Body of pancreas (tissue), 4 donors: ENCODE measurements at regions not wholly inside any gene's neighbourhood (a gene's known extent, or its start where the extent isn't known, plus 50 kb on each side); places are given as distances from the start of the nearest gene placed in this dataset.

Experiments
- ATAC-seq: fragments of 150-250 bp; one replicate; pipeline ENCODE4 v1.9.1; 2016
- DNase-seq, 4 donors: peaks; one replicate each; pipeline ENCODE4 v3.0.0-alpha.2; 2019
- H3K27ac ChIP-seq, 4 donors: fragments of 200-600 bp; sonication (generic); 1 replicate in 3 of 4; 2 replicates in 1 of 4; pipeline versions ENCODE4 v1.5.1 to v1.6.1; 2016 to 2019; ENCODE audit warnings: mild to moderate bottlenecking in 1 of 4, mixed read lengths in 1 of 4, moderate library complexity in 1 of 4
- H3K27me3 ChIP-seq, 2 donors: fragments of 200-600 bp; sonication (generic); one replicate each; pipeline ENCODE4 v1.6.0; 2016; ENCODE audit warnings: mild to moderate bottlenecking in 1 of 2
- H3K36me3 ChIP-seq, 2 donors: fragments of 200-600 bp; sonication (generic); replicated peaks in 1 of 2; 2 replicates each; pipeline ENCODE4 v1.5.1; 2016; ENCODE audit warnings: low read depth in 2 of 2; ENCODE audit not compliant: insufficient read depth in 1 of 2
- H3K4me1 ChIP-seq: fragments of 200-600 bp; sonication (generic); one replicate; pipeline ENCODE4 v1.6.0; 2016
- H3K4me3 ChIP-seq, 2 donors: fragments of 200-600 bp; sonication (generic); 1 replicate in 1 of 2; 2 replicates in 1 of 2; pipeline ENCODE4 v1.5.1; 2016 to 2019
- H3K9me3 ChIP-seq, 3 donors: fragments of 200-600 bp; sonication (generic); 1 replicate in 2 of 3; 2 replicates in 1 of 3; pipeline ENCODE4 v1.5.1; 2016
- POLR2A ChIP-seq, 3 donors: fragments of 450-650 bp; IDR thresholded peaks; one replicate each; pipeline ENCODE4 v1.6.1; 2016; ENCODE audit warnings: antibody characterized with exemption in 3 of 3, mild to moderate bottlenecking in 2 of 3
- WGBS, 2 donors: methylation state at CpG; one replicate each; pipeline ENCODE4 v1.1.5; 2017; 5-methylcytosine and 5-hydroxymethylcytosine counted together
- intact Hi-C: fragments of 100-400 bp; cut with DNase I; formaldehyde crosslinking; loops from one replicate; pipeline ENCODE4 v1.15.1; 2023
- TF ChIP-seq, protein P1 (sequence below), 7 experiments: fragments of 450-650 bp in 4 of 7; fragments of 200-600 bp in 3 of 7; sonication (generic) in 3 of 7; IDR thresholded peaks; one replicate each; pipeline ENCODE4 v1.5.1; 2016 to 2019; ENCODE audit warnings: antibody characterized with exemption in 7 of 7

DNA sequence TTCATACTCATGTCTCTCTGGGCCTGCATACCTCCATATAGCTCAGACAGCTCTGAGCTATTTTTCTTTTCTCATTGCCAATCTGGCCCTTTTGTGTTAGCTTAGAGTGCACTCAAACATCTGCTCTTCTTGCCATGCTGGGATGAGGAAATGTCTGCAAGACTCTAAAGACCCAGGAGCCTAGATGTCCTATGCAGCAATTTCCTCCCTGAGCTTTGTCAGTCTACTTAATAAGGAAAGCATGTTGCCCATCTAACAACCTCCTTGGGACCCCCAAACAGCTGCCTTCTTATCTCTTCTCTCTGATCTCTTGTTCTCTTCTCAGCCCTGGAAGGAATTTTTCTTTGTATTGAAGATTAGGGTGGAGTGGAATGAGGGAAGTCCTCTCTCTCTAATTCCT is 69.2 kb downstream of the UCHL1 start:
- H3K9me3 ChIP-seq, result no peaks in the 10 kb centered on the region
- no peak overlapping the region for H3K4me3 ChIP-seq
- TF ChIP-seq POLR2A (IDR thresholded peaks at IDR 0.05), result no peak
- TF ChIP-seq, protein P1, sequence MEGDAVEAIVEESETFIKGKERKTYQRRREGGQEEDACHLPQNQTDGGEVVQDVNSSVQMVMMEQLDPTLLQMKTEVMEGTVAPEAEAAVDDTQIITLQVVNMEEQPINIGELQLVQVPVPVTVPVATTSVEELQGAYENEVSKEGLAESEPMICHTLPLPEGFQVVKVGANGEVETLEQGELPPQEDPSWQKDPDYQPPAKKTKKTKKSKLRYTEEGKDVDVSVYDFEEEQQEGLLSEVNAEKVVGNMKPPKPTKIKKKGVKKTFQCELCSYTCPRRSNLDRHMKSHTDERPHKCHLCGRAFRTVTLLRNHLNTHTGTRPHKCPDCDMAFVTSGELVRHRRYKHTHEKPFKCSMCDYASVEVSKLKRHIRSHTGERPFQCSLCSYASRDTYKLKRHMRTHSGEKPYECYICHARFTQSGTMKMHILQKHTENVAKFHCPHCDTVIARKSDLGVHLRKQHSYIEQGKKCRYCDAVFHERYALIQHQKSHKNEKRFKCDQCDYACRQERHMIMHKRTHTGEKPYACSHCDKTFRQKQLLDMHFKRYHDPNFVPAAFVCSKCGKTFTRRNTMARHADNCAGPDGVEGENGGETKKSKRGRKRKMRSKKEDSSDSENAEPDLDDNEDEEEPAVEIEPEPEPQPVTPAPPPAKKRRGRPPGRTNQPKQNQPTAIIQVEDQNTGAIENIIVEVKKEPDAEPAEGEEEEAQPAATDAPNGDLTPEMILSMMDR (IDR thresholded peaks at IDR 0.05), result no peak
- intact Hi-C loops, result no loop called here
- no peaks in the 10 kb centered on the region for H3K36me3 ChIP-seq
- no peaks in the 10 kb centered on the region for H3K27me3 ChIP-seq
- no peak for ATAC-seq
- H3K27ac ChIP-seq, result no peak overlapping the region
- no peak for DNase-seq
- no peaks in the 10 kb centered on the region for H3K4me1 ChIP-seq

DNA sequence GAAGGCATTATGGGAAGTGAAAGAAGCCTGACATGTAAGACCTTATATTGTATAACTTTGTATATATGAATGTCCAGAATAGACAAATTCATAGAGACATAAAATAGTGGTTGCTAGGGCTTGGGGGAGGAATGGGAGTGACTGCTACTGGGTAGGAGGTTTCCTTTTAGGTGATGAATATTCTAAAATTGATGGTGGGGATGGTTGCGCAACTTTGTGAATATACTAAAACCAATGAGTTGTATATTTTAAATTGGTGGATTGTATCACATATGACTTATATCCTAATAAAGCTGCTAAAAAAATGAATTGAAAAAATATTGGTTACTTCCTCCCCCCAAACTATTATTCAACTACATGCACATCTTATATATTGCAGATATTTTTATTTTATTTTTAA is 70.0 kb downstream of the UCHL1 start:
- H3K4me3 ChIP-seq, result no peak overlapping the region
- no peaks in the 10 kb centered on the region for H3K27me3 ChIP-seq
- 94 to 95% methylated on average over 1 of the region's 1 CpG for WGBS, 2 donors
- no peak overlapping the region for H3K27ac ChIP-seq
- DNase-seq (no peak), ATAC-seq (no peak)
- TF ChIP-seq, protein P1 (IDR thresholded peaks at IDR 0.05), result no peak
- TF ChIP-seq POLR2A (IDR thresholded peaks at IDR 0.05), result no peak
- H3K4me1 ChIP-seq, result no peaks in the 10 kb centered on the region
- H3K36me3 ChIP-seq, result no peaks in the 10 kb centered on the region
- no peaks in the 10 kb centered on the region for H3K9me3 ChIP-seq
- intact Hi-C loops, result no loop called here

DNA sequence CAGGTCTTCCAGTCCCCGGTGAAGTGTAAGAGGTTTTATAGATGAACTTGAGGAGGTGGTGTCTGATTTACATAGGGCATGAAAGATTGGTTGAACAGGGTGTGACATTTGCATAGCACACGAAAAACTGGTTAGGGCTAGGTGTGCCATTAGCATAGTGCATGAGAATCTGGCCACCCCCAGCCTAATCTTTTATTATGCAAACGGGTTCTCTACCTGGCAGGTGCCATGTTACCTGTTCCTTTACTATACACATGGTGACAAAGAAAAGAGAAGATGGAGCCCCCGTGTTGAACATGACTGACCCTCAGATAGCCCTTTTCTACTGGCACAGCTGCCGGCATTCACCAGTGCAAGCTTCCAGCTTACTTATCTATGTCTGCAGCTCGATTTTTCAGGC is 71.0 kb downstream of the UCHL1 start:
- intact Hi-C loops, result no loop called here
- Histone ChIP-seq H3K36me3 (no peaks in the 10 kb centered on the region), H3K4me3 (no peak overlapping the region), H3K27me3 (no peaks in the 10 kb centered on the region), H3K4me1 (no peaks in the 10 kb centered on the region), H3K9me3 (no peaks in the 10 kb centered on the region), H3K27ac (no peak overlapping the region)
- no peak for TF ChIP-seq POLR2A (IDR thresholded peaks at IDR 0.05)
- TF ChIP-seq, protein P1 (IDR thresholded peaks at IDR 0.05), result no peak
- DNase-seq (no peak), ATAC-seq (no peak)
- 46 to 52% methylated on average over 6 of the region's 6 CpGs for WGBS, 2 donors

DNA sequence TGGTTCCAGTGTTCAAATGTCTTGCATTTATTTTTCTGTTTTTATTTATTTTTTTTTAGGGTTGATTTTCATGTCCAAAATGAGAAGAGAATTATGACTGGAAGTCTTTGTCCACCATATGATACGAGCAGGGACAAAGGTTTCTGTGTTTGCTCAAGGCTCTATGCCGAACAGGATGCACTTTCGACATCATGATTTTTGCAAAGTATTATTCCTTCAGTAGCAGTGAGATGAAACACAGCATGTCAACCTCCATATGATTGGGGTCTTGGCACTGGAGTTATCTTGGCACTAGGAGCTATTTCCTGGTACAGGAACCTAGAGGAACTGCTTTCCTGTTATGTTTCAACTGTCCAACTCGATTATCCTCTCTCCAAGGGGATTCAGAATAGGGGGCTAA is 72.6 kb downstream of the UCHL1 start:
- peaks cover 7% of the 10 kb centered on the region for H3K4me1 ChIP-seq
- no peak overlapping the region for H3K27ac ChIP-seq
- H3K36me3 ChIP-seq, result no peaks in the 10 kb centered on the region
- TF ChIP-seq POLR2A (IDR thresholded peaks at IDR 0.05), result no peak
- TF ChIP-seq, protein P1 (IDR thresholded peaks at IDR 0.05), result no peak
- DNase-seq (no peak), ATAC-seq (no peak)
- H3K9me3 ChIP-seq, result no peaks in the 10 kb centered on the region
- intact Hi-C loops, result no loop called here
- no peaks in the 10 kb centered on the region for H3K27me3 ChIP-seq
- H3K4me3 ChIP-seq, result no peak overlapping the region
- 83 to 93% methylated on average over 4 of the region's 4 CpGs for WGBS, 2 donors

DNA sequence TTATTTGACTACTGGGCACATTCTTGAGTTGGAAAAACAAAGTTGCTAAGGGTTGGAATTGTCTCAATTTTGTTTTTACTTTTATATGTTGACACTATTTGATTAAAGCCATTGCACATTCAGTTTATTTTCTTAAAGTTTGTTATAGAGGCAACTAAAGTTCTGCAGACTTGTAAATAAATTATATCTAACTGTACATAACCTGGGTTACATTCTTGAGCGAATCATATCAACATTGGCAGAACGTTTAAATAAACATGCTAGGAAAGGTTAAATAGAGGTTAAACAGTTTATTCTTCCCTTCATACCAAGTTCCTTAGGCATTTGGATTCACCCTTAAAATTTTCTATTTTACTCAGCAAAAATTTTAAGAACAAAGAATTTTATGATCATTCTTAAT is 74.5 kb downstream of the UCHL1 start:
- intact Hi-C loops, result no loop called here
- ATAC-seq (no peak), DNase-seq (no peak)
- no peak for TF ChIP-seq POLR2A (IDR thresholded peaks at IDR 0.05)
- TF ChIP-seq, protein P1 (IDR thresholded peaks at IDR 0.05), result no peak
- no peak overlapping the region for H3K27ac ChIP-seq
- no peaks in the 10 kb centered on the region for H3K27me3 ChIP-seq
- 6 to 19% methylated on average over 2 of the region's 2 CpGs for WGBS, 2 donors
- no peaks in the 10 kb centered on the region for H3K9me3 ChIP-seq
- no peak overlapping the region for H3K4me3 ChIP-seq
- H3K36me3 ChIP-seq, result no peaks in the 10 kb centered on the region
- H3K4me1 ChIP-seq, result peaks cover 9% of the 10 kb centered on the region
